HG03196 (cell line): ENCODE measurements at regions not wholly inside any gene's neighbourhood (a gene's known extent, or its start where the extent isn't known, plus 50 kb on each side); places are given as distances from the start of the nearest gene placed in this dataset.
"Not testable (repeated sequence)": the region's sequence is repeated elsewhere in the genome, so short reads cannot be mapped to it uniquely, and the experiment has no call there.

ENCODE experiments used
- ATAC-seq: cut with Tn5 transposase; IDR thresholded peaks from one replicate; pipeline ENCODE4 v1.9.1; 2021; ENCODE audit not compliant: unreplicated experiment

GRCh38 chr13:86253497-86253896 is 454.3 kb upstream of the SLITRK6 start:
- ATAC-seq = not testable (repeated sequence)

DNA sequence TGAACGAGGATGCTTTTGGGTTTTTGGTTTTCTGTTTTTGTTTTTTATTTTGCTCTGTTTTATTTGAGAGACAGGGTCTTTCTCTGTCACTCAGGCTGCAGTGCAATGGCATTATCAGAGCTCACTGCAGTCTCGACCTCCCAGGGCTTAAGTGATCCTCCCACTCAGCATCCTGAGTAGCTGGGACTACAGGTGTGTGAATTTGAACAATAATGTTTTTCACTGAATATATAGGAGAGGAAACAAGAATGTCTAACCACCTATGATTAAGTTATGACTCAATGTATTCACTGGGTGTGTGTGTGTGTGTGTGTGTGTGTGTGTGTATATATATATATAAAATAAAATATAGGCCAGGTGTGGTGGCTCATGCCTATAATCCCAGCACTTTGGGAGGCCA is 456.6 kb upstream of the SLITRK6 start:
- ATAC-seq = not testable (repeated sequence)

- ATAC-seq = no peak
These were observed 470.3 kb upstream of the SLITRK6 start for GRCh38 chr13:86269511-86269910.

- ATAC-seq = no peak
These were observed 483.2 kb upstream of the SLITRK6 start for GRCh38 chr13:86282442-86282841.

DNA sequence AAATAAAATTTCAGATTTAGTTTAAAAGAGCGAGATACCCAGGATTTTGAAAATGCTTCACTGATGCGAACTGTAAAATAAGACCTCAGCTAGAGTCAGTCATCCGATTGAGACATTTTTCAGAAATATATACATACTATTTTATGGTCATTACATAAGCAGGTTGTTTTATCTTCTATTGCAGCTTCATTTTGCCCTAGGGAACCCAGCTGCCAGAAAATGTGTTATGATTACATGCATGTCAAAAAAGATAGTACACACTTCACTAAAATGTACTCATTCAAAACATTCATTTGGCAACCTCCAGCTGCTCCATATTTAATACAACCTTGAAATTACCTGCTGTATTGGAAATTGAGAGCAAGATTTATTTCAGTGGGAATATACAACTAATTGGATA is 483.8 kb upstream of the SLITRK6 start:
- ATAC-seq = no peak

GRCh38 chr13:86298725-86299124 is 499.5 kb upstream of the SLITRK6 start:
- ATAC-seq = no peak

GRCh38 chr13:86299128-86299527 is 499.9 kb upstream of the SLITRK6 start:
- no peak for ATAC-seq

DNA sequence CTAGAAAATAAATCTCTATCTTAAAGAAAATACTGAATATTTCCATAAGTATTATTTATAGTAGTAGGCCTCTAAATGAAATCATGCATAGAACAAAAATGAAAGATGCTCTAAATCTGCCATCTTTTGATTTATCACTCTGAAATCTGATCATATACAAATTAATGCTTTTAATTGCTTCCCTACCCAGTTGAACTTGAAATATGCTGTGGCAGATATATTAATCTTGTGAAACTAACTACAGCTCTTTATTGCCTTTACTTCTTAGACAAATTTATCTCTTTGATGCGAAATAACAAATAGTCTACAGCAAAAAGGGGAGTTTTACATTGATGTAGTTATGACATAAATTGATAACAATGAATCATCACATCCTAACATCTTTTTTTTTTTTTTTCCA is 510.7 kb upstream of the SLITRK6 start:
- ATAC-seq = no peak

DNA sequence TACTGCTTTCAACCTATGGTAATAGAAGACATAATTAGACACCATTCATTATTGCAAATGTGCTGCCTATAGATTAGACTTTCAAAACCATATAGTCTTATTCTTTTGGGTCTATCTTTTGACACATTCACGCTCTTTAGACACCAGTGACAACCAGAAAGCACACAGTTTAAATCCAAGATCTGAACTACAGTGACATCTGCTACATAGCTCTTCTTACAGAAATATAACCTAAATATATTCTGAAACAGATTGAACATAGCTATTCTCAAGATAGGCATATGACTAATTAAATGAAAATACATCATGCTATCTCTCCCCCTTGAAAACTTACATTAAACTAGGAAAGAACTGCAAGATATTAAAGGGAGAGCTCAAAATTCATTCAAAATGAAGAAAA is 514.2 kb upstream of the SLITRK6 start:
- ATAC-seq = no peak

DNA sequence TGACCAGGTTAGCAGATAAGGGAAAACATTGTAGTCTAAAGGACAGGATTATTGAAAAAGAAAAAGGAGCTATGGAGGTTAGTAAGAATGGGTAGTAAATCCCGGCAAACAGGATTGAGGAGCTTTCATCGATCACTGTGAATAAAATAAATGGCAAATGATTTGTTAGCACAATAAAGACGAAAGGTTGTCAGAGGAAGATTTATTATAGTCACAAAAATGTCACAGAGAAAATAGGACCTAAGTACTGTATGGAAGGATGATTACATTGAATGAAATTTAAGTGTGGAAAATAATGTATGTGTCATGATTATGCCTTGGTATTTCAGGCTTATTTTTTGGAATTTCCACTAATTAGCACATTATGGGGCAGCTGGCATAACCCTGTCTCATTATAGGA is 519.2 kb upstream of the SLITRK6 start:
- no peak for ATAC-seq

DNA sequence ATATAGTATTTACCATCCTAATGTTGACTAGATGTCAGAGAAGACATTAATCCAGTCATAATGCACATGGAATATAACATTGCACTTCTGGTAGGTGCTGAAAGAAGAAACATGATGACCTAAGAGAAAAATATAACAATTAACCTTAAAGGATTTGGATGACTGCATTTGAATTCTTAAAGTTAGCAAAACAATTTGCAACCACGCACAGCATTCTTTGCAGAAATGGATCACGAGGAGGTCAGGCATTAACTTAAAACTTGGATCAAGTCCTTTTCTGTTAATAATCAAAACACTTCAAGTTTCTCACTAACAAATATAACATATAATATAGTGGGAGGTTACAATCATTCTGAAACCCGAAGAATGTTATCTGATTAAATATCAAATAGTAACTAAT is 525.0 kb upstream of the SLITRK6 start:
- no peak for ATAC-seq

GRCh38 chr13:86355301-86355700 is 556.1 kb upstream of the SLITRK6 start:
- ATAC-seq = no peak

GRCh38 chr13:86357106-86357505 is 557.9 kb upstream of the SLITRK6 start:
- no peak for ATAC-seq

DNA sequence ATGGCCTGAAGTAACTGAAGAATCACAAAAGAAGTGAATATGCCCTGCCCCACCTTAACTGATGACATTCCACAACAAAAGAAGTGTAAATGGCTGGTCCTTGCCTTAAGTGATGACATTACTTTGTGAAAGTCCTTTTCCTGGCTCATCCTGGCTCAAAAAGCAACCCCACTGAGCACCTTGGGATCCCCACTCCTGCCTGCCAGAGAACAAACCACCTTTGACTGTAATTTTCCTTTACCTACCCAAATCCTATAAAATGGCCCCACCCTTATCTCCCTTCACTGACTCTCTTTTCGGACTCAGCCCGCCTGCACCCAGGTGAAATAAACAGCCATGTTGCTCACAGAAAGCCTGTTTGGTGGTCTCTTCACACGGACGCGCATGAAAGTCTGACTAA is 564.5 kb upstream of the SLITRK6 start:
- not testable (repeated sequence) for ATAC-seq

GRCh38 chr13:86368924-86369323 is 569.7 kb upstream of the SLITRK6 start:
- no peak for ATAC-seq

DNA sequence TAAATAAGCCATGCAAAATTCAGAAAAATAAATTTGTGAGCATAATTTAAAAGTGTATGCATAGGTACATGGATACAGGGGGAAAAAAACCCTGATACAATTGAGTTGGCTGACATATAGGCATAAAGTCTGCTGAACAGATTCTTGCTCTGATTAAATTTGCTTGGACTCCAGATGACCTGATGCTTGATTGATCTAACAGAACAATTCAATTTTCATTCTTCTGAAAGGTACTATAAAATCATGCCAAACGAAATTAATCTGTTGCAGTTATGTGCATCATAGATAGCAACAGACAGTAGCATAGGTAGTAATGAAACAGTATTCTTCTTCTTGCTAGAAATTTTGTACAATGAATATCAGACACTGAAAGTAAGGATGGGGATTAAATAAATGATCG is 578.2 kb upstream of the SLITRK6 start:
- no peak for ATAC-seq

DNA sequence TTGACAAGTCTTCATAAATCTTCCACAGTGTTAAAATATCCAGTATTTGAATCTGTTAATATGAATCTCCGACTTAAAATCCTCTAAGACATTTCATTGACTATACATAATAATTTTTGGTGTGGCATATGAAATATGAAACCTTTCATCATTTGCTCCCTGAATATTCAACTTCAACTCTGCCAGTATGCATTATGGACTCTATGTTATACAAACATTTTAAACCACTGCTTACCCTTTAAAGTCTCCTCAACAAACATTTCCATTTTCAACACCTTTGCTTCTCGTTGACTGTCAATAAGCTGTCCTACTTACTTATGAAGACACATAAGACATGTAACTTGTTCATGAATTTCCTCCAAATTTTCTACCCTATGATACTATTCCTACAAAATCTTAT is 579.4 kb upstream of the SLITRK6 start:
- ATAC-seq = no peak

- no peak for ATAC-seq
These were observed 583.9 kb upstream of the SLITRK6 start for GRCh38 chr13:86383151-86383550.

DNA sequence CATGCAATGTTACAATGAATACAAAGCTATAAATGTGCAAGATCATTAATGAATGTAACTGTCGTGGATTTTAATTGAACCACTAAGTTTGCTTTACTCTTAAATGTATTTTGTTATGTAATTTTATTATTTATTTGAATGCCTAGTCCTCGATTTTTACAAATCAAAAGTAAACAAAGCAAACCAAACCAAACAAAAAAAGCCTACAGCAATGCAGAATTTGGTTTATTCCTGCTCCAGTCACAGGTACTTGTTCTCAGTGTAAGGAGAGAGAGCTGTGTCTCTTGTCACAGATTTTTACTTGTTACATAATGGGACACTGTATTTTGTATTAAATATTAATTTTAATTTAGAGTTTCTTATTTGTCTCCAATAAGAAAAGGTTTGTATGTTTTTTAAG is 584.3 kb upstream of the SLITRK6 start:
- no peak for ATAC-seq

GRCh38 chr13:86397635-86398034 is 598.4 kb upstream of the SLITRK6 start:
- no peak for ATAC-seq

DNA sequence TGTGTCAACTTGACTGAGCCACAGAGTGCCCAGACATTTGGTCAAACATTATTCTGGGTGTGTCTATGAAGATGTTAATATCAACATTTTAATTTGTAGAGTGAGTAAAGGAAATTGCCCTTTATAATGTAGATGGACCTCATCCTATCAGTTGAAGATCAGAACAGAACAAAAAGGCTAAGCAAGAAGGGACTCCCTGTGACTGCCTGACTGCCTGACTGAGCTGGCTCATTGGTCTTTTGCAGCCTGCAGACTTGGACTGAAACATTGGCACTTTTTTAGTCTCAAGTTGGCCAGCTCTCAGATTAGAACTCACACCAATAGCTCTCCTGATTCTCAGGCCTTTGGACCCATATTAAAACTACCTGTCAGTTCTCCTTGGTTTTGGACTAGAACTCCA is 600.4 kb upstream of the SLITRK6 start:
- ATAC-seq = no peak

GRCh38 chr13:86402500-86402899 is 603.3 kb upstream of the SLITRK6 start:
- no peak for ATAC-seq

- no peak for ATAC-seq
These were observed 604.0 kb upstream of the SLITRK6 start for GRCh38 chr13:86403181-86403580.
